Hepatocyte (in vitro differentiated cells): ENCODE measurements at regions not wholly inside any gene's neighbourhood (a gene's known extent, or its start where the extent isn't known, plus 50 kb on each side); places are given as distances from the start of the nearest gene placed in this dataset.
A peak's percentile ranks its signal among the peaks of the same experiment; 100 is the strongest.

ENCODE experiments used
- DNase-seq: peaks from one replicate; pipeline ENCODE4 v3.0.0-alpha.2; 2016; ENCODE audit warnings: low spot score
- H2AFZ ChIP-seq: fragments of 200-600 bp; sonication (generic); 2 replicates; pipeline ENCODE4 v1.6.0; 2016; ENCODE audit warnings: antibody characterized with exemption, mild to moderate bottlenecking
- H3K27ac ChIP-seq: fragments of 200-600 bp; sonication (generic); 2 replicates; pipeline ENCODE4 v1.5.1; 2016; ENCODE audit warnings: mild to moderate bottlenecking
- H3K27me3 ChIP-seq: fragments of 200-600 bp; sonication (generic); 2 replicates; pipeline ENCODE4 v1.6.1; 2016
- H3K36me3 ChIP-seq: fragments of 200-600 bp; sonication (generic); replicated peaks from 2 replicates; pipeline ENCODE4 v1.5.1; 2016; ENCODE audit warnings: low read depth; ENCODE audit not compliant: insufficient read depth
- H3K4me1 ChIP-seq: fragments of 200-600 bp; sonication (generic); 2 replicates; pipeline ENCODE4 v1.5.1; 2016; ENCODE audit warnings: mild to moderate bottlenecking, moderate library complexity; ENCODE audit not compliant: insufficient read depth
- H3K4me2 ChIP-seq: fragments of 200-600 bp; sonication (generic); 2 replicates; pipeline ENCODE4 v1.6.0; 2016
- H3K4me3 ChIP-seq: fragments of 200-600 bp; sonication (generic); 2 replicates; pipeline ENCODE4 v1.5.1; 2016; ENCODE audit warnings: mild to moderate bottlenecking
- H3K79me2 ChIP-seq: fragments of 200-600 bp; sonication (generic); 2 replicates; pipeline ENCODE4 v1.6.0; 2017; ENCODE audit warnings: mild to moderate bottlenecking
- H3K9me2 ChIP-seq: fragments of 200-600 bp; sonication (generic); replicated peaks from 2 replicates; pipeline ENCODE4 v1.6.0; 2017; ENCODE audit warnings: mild to moderate bottlenecking; ENCODE audit not compliant: insufficient read depth
- H3K9me3 ChIP-seq: fragments of 200-600 bp; sonication (generic); 2 replicates; pipeline ENCODE4 v1.5.1; 2016; ENCODE audit warnings: low read depth, mild to moderate bottlenecking
- H4K20me1 ChIP-seq: fragments of 200-600 bp; sonication (generic); 2 replicates; pipeline ENCODE4 v1.6.0; 2016; ENCODE audit warnings: mild to moderate bottlenecking; ENCODE audit not compliant: insufficient read depth, poor library complexity, severe bottlenecking
- CTCF ChIP-seq: fragments of 200-600 bp; sonication (generic); IDR thresholded peaks from 2 replicates; pipeline ENCODE4 v1.5.1; 2016; ENCODE audit warnings: antibody characterized with exemption, mild to moderate bottlenecking; ENCODE audit not compliant: poor library complexity
- EZH2 ChIP-seq: fragments of 200-600 bp; sonication (generic); IDR thresholded peaks from 2 replicates; pipeline ENCODE4 v1.6.1; 2016; ENCODE audit warnings: antibody characterized with exemption, mild to moderate bottlenecking, borderline replicate concordance
- EZH2phosphoT487 ChIP-seq: fragments of 200-600 bp; sonication (generic); IDR thresholded peaks from one replicate; pipeline ENCODE4 v1.6.1; 2018; ENCODE audit warnings: antibody characterized with exemption, mild to moderate bottlenecking, low read depth, moderate library complexity; ENCODE audit not compliant: unreplicated experiment, severe bottlenecking
- WGBS: methylation state at CpG from one replicate; pipeline ENCODE4 v1.1.6; 2016; ENCODE audit warnings: low lambda C conversion rate; ENCODE audit errors: missing lambda C conversion rate; 5-methylcytosine and 5-hydroxymethylcytosine counted together

GRCh38 chr5:29218138-29218537, 1975.3 kb upstream of the CDH6 start:
- no peaks in the 10 kb centered on the region for H3K9me2 ChIP-seq
- H3K27ac ChIP-seq, result no peak overlapping the region
- H3K27me3 ChIP-seq, result no peaks in the 10 kb centered on the region
- no peak overlapping the region for H3K4me3 ChIP-seq
- no peaks in the 10 kb centered on the region for H3K4me1 ChIP-seq
- H3K79me2 ChIP-seq, result no peaks in the 10 kb centered on the region
- H3K4me2 ChIP-seq, result no peak overlapping the region
- no peaks in the 10 kb centered on the region for H3K9me3 ChIP-seq
- no peaks in the 10 kb centered on the region for H4K20me1 ChIP-seq
- no peak overlapping the region for H2AFZ ChIP-seq
- no peaks in the 10 kb centered on the region for H3K36me3 ChIP-seq
- TF ChIP-seq EZH2phosphoT487 (no peak), CTCF (peak; percentile 45)
- no peak for DNase-seq

GRCh38 chr5:29214839-29215238, 1978.6 kb upstream of the CDH6 start:
- Histone ChIP-seq H3K9me3 (no peaks in the 10 kb centered on the region), H3K79me2 (no peaks in the 10 kb centered on the region), H4K20me1 (no peaks in the 10 kb centered on the region), H3K4me3 (no peak overlapping the region), H3K4me1 (no peaks in the 10 kb centered on the region), H3K4me2 (no peak overlapping the region), H3K27me3 (no peaks in the 10 kb centered on the region), H3K36me3 (no peaks in the 10 kb centered on the region), H3K9me2 (no peaks in the 10 kb centered on the region), H3K27ac (no peak overlapping the region), H2AFZ (no peak overlapping the region)
- no peak for DNase-seq
- TF ChIP-seq EZH2 (no peak), CTCF (no peak), EZH2phosphoT487 (no peak)
- WGBS, result 68% methylated on average over 1 of the region's 1 CpG

- H3K27ac ChIP-seq, result no peak overlapping the region
Measured at GRCh38 chr5:29213475-29213874, 1980.0 kb upstream of the CDH6 start.

More at GRCh38 chr5:29213475-29213874, 1980.0 kb upstream of the CDH6 start:
- peak overlapping the region; percentile 58 for H3K4me2 ChIP-seq
- no peaks in the 10 kb centered on the region for H3K79me2 ChIP-seq
- H2AFZ ChIP-seq, result no peak overlapping the region
- H4K20me1 ChIP-seq, result no peaks in the 10 kb centered on the region
- H3K9me3 ChIP-seq, result no peaks in the 10 kb centered on the region
- DNase-seq, result peak; percentile 5
- no peaks in the 10 kb centered on the region for H3K36me3 ChIP-seq
- no peaks in the 10 kb centered on the region for H3K9me2 ChIP-seq
- H3K4me3 ChIP-seq, result no peak overlapping the region
- no peaks in the 10 kb centered on the region for H3K27me3 ChIP-seq
- TF ChIP-seq EZH2 (no peak), CTCF (no peak), EZH2phosphoT487 (no peak)
- WGBS, result 38% methylated on average over 3 of the region's 3 CpGs
- H3K4me1 ChIP-seq, result no peaks in the 10 kb centered on the region
